ENCODE measurements at regions not wholly inside any gene's neighbourhood (a gene's known extent, or its start where the extent isn't known, plus 50 kb on each side); places are given as distances from the start of the nearest gene placed in this dataset.

DNA sequence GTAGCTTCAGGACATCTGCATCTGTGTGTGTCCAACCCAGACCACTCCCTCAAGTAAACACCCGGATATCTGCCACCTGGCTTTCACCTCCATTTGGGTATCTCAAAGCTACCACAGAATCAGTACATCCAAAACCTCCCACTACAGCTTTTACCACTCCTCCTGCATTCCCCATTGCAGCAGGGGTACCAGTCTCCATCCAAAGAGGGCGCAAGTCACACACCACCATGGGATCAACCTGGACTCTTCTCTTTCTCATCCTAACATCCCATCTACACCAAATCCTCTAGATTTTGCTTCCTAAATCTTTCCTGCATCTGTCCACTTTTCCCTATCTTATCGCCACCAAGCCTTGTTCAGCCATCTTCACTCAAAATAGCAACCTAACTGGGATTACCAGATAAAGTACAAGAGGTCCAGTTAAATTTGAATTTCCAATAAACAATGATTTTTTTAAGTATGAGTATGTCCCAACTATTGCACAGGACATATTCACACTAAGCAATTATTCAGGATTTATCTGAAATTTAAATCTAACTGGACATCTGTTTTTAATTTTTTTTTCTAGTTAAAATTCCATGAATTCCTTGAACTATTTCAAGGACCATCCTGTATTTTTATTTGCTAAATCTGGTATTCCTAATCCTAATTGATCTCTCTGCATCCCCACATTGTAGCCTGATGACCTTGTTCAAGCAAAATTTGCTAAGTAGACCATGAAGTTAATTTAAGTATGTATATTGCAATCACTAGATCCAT lies 164.3 kb upstream of the MLN start:
- Histone ChIP-seq H3K36me3 (ENCODE audit: control insufficient read depth in 4 of 4, insufficient read depth in 4 of 4, low read length in 3 of 4) (no peaks in the 10 kb centered on the region), H3K27ac (ENCODE audit: insufficient read depth in 1 of 2, low read depth in 1 of 2, low read length in 2 of 2, poor library complexity in 1 of 2, severe bottlenecking in 2 of 2) (no peak overlapping the region), H3K4me3 (ENCODE audit: control insufficient read depth in 1 of 7, extremely low read depth in 1 of 7, insufficient read depth in 4 of 7, low read depth in 2 of 7, low read length in 6 of 7) (no peak overlapping the region), H3K9me3 (ENCODE audit: control extremely low read depth in 1 of 5, control insufficient read depth in 4 of 5, insufficient read depth in 2 of 5, low read depth in 1 of 5, low read length in 4 of 5) (peaks cover 2 to 17% (median 8%) of the 10 kb centered on the region in 5 experiments), H3K4me1 (ENCODE audit: control extremely low read depth in 1 of 4, control insufficient read depth in 4 of 4, insufficient read depth in 4 of 4, low read length in 3 of 4) (no peaks in the 10 kb centered on the region), H3K27me3 (replicated peaks in 2 of 5; ENCODE audit: control insufficient read depth in 4 of 5, insufficient read depth in 5 of 5, low read length in 4 of 5) (peaks cover 0 to 33% (median 2%) of the 10 kb centered on the region in 5 experiments)
- 75% methylated on average over 3 of the region's 3 CpGs for WGBS (ENCODE audit: insufficient coverage)
- ChIA-PET CTCF (interaction anchor here (0.7 kb wide), 1 partner anchor 12 kb away, joined by 4 read pairs; no protein-coding TSS in a partner anchor), POLR2A (no interaction called here)
- DNase-seq = no peak

DNA sequence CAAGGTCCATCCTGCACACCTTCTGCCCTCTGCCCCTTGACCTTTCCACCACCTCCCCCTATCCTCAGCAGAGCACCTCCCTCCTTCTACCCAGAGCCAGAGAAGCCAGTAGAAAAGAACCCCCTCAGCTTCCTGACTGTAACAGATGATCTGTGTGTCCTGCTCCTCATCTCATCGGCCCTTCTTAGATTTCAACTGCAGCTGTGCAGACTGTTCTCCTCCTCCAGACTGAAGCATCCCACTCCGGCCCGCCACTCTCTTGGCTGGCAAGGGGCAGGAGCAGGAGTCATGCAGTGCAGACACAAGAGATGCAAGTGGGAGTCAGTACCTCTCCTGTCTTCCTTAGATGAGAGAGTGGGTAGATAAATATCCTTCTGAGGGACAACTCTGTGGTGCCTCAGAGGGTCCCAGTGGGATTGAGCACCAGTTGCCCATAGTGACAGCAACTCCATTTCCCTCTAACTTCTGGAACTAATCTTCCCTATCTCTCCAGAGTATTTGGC lies 163.5 kb upstream of the MLN start:
- H3K4me1 ChIP-seq (ENCODE audit: control extremely low read depth in 1 of 4, control insufficient read depth in 4 of 4, insufficient read depth in 4 of 4, low read length in 3 of 4) = no peaks in the 10 kb centered on the region
- whole genome bisulfite sequencing (ENCODE audit: insufficient coverage) = 92% methylated on average over 1 of the region's 3 CpGs
- no peaks in the 10 kb centered on the region for H3K36me3 ChIP-seq (ENCODE audit: control insufficient read depth in 4 of 4, insufficient read depth in 4 of 4, low read length in 3 of 4)
- peaks cover 2 to 10% (median 4%) of the 10 kb centered on the region in 5 experiments for H3K9me3 ChIP-seq (ENCODE audit: control extremely low read depth in 1 of 5, control insufficient read depth in 4 of 5, insufficient read depth in 2 of 5, low read depth in 1 of 5, low read length in 4 of 5)
- H3K27me3 ChIP-seq (replicated peaks in 2 of 5; ENCODE audit: control insufficient read depth in 4 of 5, insufficient read depth in 5 of 5, low read length in 4 of 5) = peaks cover 0 to 26% (median 2%) of the 10 kb centered on the region in 5 experiments
- no peak for DNase-seq
- H3K4me3 ChIP-seq (ENCODE audit: control insufficient read depth in 1 of 7, extremely low read depth in 1 of 7, insufficient read depth in 4 of 7, low read depth in 2 of 7, low read length in 6 of 7) = no peak overlapping the region
- POLR2A ChIA-PET = no interaction called here
- CTCF ChIA-PET = interaction anchor here (0.6 to 0.7 kb wide), 2 partner anchors 13 to 104 kb away, joined by 3 to 4 read pairs; no protein-coding TSS in a partner anchor
- no peak overlapping the region for H3K27ac ChIP-seq (ENCODE audit: insufficient read depth in 1 of 2, low read depth in 1 of 2, low read length in 2 of 2, poor library complexity in 1 of 2, severe bottlenecking in 2 of 2)

DNA sequence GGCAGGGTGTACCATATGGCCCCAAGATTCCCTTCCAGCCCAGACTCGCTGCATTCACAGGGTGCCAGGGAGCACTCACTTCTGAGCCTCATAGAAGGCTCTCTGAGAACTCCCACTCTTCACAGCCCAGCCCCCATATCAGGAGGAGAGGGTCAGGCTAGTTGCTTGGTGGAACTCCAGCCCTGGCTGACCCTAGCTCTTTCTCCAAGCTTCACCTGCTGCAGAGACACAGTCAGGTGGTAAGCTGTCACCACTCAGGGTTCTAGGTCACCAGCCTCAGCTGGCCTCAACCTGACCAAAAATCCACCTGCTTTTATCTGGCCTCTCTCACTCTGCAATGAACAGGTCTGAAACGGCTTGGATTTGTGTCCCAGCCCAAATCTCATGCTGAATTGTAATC lies 162.7 kb upstream of the MLN start:
- WGBS (ENCODE audit: insufficient coverage) = 91% methylated on average over 1 of the region's 2 CpGs
- H3K36me3 ChIP-seq (ENCODE audit: control insufficient read depth in 4 of 4, insufficient read depth in 4 of 4, low read length in 3 of 4) = no peaks in the 10 kb centered on the region
- H3K4me1 ChIP-seq (ENCODE audit: control extremely low read depth in 1 of 4, control insufficient read depth in 4 of 4, insufficient read depth in 4 of 4, low read length in 3 of 4) = no peaks in the 10 kb centered on the region
- ChIA-PET CTCF (no interaction called here), POLR2A (no interaction called here)
- H3K27me3 ChIP-seq (replicated peaks in 2 of 5; ENCODE audit: control insufficient read depth in 4 of 5, insufficient read depth in 5 of 5, low read length in 4 of 5) = peaks cover 0 to 25% (median 1%) of the 10 kb centered on the region in 5 experiments
- H3K4me3 ChIP-seq (ENCODE audit: control insufficient read depth in 1 of 7, extremely low read depth in 1 of 7, insufficient read depth in 4 of 7, low read depth in 2 of 7, low read length in 6 of 7) = no peak overlapping the region
- peaks cover 0 to 9% (median 3%) of the 10 kb centered on the region in 5 experiments for H3K9me3 ChIP-seq (ENCODE audit: control extremely low read depth in 1 of 5, control insufficient read depth in 4 of 5, insufficient read depth in 2 of 5, low read depth in 1 of 5, low read length in 4 of 5)
- no peak for DNase-seq
- H3K27ac ChIP-seq (ENCODE audit: insufficient read depth in 1 of 2, low read depth in 1 of 2, low read length in 2 of 2, poor library complexity in 1 of 2, severe bottlenecking in 2 of 2) = no peak overlapping the region

DNA sequence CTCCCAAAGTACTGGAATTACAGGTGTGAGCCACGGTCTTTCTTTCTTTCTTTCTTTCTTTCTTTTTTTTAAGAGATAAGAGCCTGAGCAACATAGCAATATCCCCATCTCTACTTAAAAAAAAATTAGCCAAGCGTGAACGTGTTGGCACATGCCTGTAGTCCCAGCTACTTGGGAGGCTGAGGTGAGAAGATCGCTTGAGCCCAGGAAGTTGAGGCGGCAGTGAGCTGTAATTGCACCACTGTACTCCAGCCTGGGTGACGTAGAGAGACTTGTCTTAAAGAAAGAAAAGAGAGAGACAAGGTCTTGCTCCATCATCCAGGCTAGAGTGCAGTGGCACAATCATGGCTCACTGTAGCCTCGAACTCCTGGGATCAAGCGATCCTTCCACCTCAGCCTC lies 162.0 kb upstream of the MLN start:
- 93% methylated on average over 8 of the region's 8 CpGs for whole genome bisulfite sequencing (ENCODE audit: insufficient coverage)
- no peak overlapping the region for H3K4me3 ChIP-seq (ENCODE audit: control insufficient read depth in 1 of 7, extremely low read depth in 1 of 7, insufficient read depth in 4 of 7, low read depth in 2 of 7, low read length in 6 of 7)
- no peaks in the 10 kb centered on the region for H3K36me3 ChIP-seq (ENCODE audit: control insufficient read depth in 4 of 4, insufficient read depth in 4 of 4, low read length in 3 of 4)
- H3K9me3 ChIP-seq (ENCODE audit: control extremely low read depth in 1 of 5, control insufficient read depth in 4 of 5, insufficient read depth in 2 of 5, low read depth in 1 of 5, low read length in 4 of 5) = peaks cover 0 to 7% (median 0%) of the 10 kb centered on the region in 5 experiments
- no peak for DNase-seq
- H3K27me3 ChIP-seq (replicated peaks in 2 of 5; ENCODE audit: control insufficient read depth in 4 of 5, insufficient read depth in 5 of 5, low read length in 4 of 5) = peaks cover 0 to 24% (median 0%) of the 10 kb centered on the region in 5 experiments
- H3K27ac ChIP-seq (ENCODE audit: insufficient read depth in 1 of 2, low read depth in 1 of 2, low read length in 2 of 2, poor library complexity in 1 of 2, severe bottlenecking in 2 of 2) = no peak overlapping the region
- ChIA-PET CTCF (no interaction called here), POLR2A (no interaction called here)
- H3K4me1 ChIP-seq (ENCODE audit: control extremely low read depth in 1 of 4, control insufficient read depth in 4 of 4, insufficient read depth in 4 of 4, low read length in 3 of 4) = no peaks in the 10 kb centered on the region

DNA sequence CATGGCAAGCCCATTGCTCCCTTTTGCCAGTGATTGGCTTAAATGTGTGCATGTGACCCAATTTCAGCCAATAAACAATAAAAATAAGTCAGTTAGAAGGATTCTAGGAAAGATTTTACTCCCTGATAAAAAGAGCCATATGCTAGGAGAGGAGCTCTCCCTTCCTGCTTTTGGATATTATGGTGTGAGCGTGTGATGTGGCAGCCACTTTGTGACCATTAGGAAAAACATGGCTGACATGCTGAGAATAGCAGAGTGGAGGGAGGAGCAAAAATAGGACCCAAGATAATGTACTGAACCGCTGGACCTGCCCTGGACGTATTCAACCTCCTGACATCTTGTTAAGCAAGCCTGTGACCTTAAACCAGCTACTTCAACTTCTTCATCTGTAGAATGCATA lies 160.6 kb upstream of the MLN start:
- DNase-seq = no peak
- ChIA-PET POLR2A (no interaction called here), CTCF (interaction anchor here (1.2 kb wide), 1 partner anchor 20 kb away, joined by 3 read pairs; no protein-coding TSS in a partner anchor)
- no peaks in the 10 kb centered on the region for H3K36me3 ChIP-seq (ENCODE audit: control insufficient read depth in 4 of 4, insufficient read depth in 4 of 4, low read length in 3 of 4)
- H3K27me3 ChIP-seq (replicated peaks in 2 of 5; ENCODE audit: control insufficient read depth in 4 of 5, insufficient read depth in 5 of 5, low read length in 4 of 5) = peaks cover 0 to 22% (median 0%) of the 10 kb centered on the region in 5 experiments
- no peaks in the 10 kb centered on the region for H3K4me1 ChIP-seq (ENCODE audit: control extremely low read depth in 1 of 4, control insufficient read depth in 4 of 4, insufficient read depth in 4 of 4, low read length in 3 of 4)
- H3K4me3 ChIP-seq (ENCODE audit: control insufficient read depth in 1 of 7, extremely low read depth in 1 of 7, insufficient read depth in 4 of 7, low read depth in 2 of 7, low read length in 6 of 7) = no peak overlapping the region
- peaks cover 0 to 7% (median 0%) of the 10 kb centered on the region in 5 experiments for H3K9me3 ChIP-seq (ENCODE audit: control extremely low read depth in 1 of 5, control insufficient read depth in 4 of 5, insufficient read depth in 2 of 5, low read depth in 1 of 5, low read length in 4 of 5)
- H3K27ac ChIP-seq (ENCODE audit: insufficient read depth in 1 of 2, low read depth in 1 of 2, low read length in 2 of 2, poor library complexity in 1 of 2, severe bottlenecking in 2 of 2) = no peak overlapping the region
- 100% methylated on average over 3 of the region's 3 CpGs for WGBS (ENCODE audit: insufficient coverage)

DNA sequence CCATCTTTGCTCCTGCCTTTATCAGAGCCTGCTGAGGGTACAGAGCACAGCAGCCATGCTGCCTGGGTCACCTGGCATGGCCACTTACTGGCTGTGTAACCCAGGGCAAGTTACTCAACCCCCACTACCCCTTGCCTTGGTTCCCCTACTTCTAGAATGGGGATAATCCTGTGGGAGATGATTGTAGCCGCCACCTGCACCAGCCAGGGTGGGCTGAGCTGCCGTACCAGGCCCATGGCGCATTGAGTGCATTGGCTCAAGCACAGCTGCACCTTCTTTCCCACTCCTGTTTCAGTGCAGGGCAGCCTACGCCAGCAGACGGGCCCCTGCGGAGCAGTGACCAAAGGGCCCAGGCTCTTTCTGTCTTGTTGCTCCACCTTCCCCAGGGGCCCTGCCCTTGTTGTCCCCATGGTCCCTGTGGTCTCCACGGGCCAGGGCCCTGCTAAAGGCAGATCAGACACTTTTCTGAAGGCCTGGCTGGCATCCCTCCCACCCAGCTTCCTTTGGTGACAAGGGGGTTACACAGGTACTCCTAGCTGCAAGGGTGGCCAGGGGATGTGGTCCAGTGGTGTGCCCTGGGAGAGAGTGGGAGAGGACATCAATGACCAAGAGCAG lies 159.4 kb upstream of the MLN start:
- POLR2A ChIA-PET = no interaction called here
- DNase-seq = no peak
- Histone ChIP-seq H3K9me3 (ENCODE audit: control extremely low read depth in 1 of 5, control insufficient read depth in 4 of 5, insufficient read depth in 2 of 5, low read depth in 1 of 5, low read length in 4 of 5) (peaks cover 0 to 7% (median 0%) of the 10 kb centered on the region in 5 experiments), H3K4me3 (ENCODE audit: control insufficient read depth in 1 of 7, extremely low read depth in 1 of 7, insufficient read depth in 4 of 7, low read depth in 2 of 7, low read length in 6 of 7) (no peak overlapping the region), H3K36me3 (ENCODE audit: control insufficient read depth in 4 of 4, insufficient read depth in 4 of 4, low read length in 3 of 4) (no peaks in the 10 kb centered on the region), H3K4me1 (ENCODE audit: control extremely low read depth in 1 of 4, control insufficient read depth in 4 of 4, insufficient read depth in 4 of 4, low read length in 3 of 4) (no peaks in the 10 kb centered on the region), H3K27me3 (replicated peaks in 2 of 5; ENCODE audit: control insufficient read depth in 4 of 5, insufficient read depth in 5 of 5, low read length in 4 of 5) (peaks cover 0 to 21% (median 0%) of the 10 kb centered on the region in 5 experiments), H3K27ac (ENCODE audit: insufficient read depth in 1 of 2, low read depth in 1 of 2, low read length in 2 of 2, poor library complexity in 1 of 2, severe bottlenecking in 2 of 2) (no peak overlapping the region)
- WGBS (ENCODE audit: insufficient coverage) = 98% methylated on average over 7 of the region's 7 CpGs
- CTCF ChIA-PET = interaction anchor here (1.2 kb wide), 1 partner anchor 18 kb away, joined by 3 read pairs; no protein-coding TSS in a partner anchor

Data from common myeloid progenitor, CD34-positive (primary cell).